H9 (cell line): ENCODE measurements at regions not wholly inside any gene's neighbourhood (a gene's known extent, or its start where the extent isn't known, plus 50 kb on each side); places are given as distances from the start of the nearest gene placed in this dataset.

ENCODE experiments used
- DNase-seq: peaks from one replicate; pipeline ENCODE4 v3.0.0-alpha.2; 2017
- H2AFZ ChIP-seq: one replicate; pipeline ENCODE4 v1.6.1; 2013; ENCODE audit warnings: mild to moderate bottlenecking, low read length, control low read depth, moderate library complexity
- H2AK5ac ChIP-seq: 2 replicates; pipeline ENCODE4 v1.6.1; 2013; ENCODE audit warnings: low read length, control low read depth, mixed read lengths; ENCODE audit not compliant: insufficient read length
- H2BK120ac ChIP-seq: one replicate; pipeline ENCODE4 v1.6.1; 2013; ENCODE audit warnings: low read depth, mild to moderate bottlenecking, low read length, control low read depth, inconsistent platforms; ENCODE audit not compliant: poor library complexity, severe bottlenecking
- H2BK12ac ChIP-seq: 2 replicates; pipeline ENCODE4 v1.6.1; 2013; ENCODE audit warnings: low read length, control low read depth, mixed read lengths, low read depth; ENCODE audit not compliant: insufficient read length
- H2BK15ac ChIP-seq: 2 replicates; pipeline ENCODE4 v1.6.1; 2013; ENCODE audit warnings: low read depth, low read length, control low read depth
- H2BK20ac ChIP-seq: one replicate; pipeline ENCODE4 v1.6.1; 2013; ENCODE audit warnings: low read depth, mild to moderate bottlenecking, low read length, control low read depth, inconsistent platforms; ENCODE audit not compliant: poor library complexity, severe bottlenecking
- H2BK5ac ChIP-seq: 2 replicates; pipeline ENCODE4 v1.6.1; 2013; ENCODE audit warnings: low read length, control low read depth, mixed read lengths; ENCODE audit not compliant: insufficient read length
- H3K14ac ChIP-seq: 2 replicates; pipeline ENCODE4 v1.6.1; 2013; ENCODE audit warnings: low read length, control low read depth; ENCODE audit not compliant: insufficient read depth
- H3K18ac ChIP-seq: 2 replicates; pipeline ENCODE4 v1.6.1; 2013; ENCODE audit warnings: low read depth, mild to moderate bottlenecking, mixed read lengths, low read length, control low read depth; ENCODE audit not compliant: insufficient read length
- H3K23ac ChIP-seq: 2 replicates; pipeline ENCODE4 v1.6.1; 2013; ENCODE audit warnings: low read length, control low read depth, mixed read lengths, low read depth; ENCODE audit not compliant: insufficient read length
- H3K23me2 ChIP-seq: 2 replicates; pipeline ENCODE4 v1.6.1; 2013; ENCODE audit warnings: low read depth, mild to moderate bottlenecking, mixed read lengths, low read length, control low read depth; ENCODE audit not compliant: insufficient read length, poor library complexity, severe bottlenecking
- H3K27ac ChIP-seq: 2 replicates; pipeline ENCODE4 v1.5.1; 2013; ENCODE audit warnings: low read length, control low read depth, mixed read lengths, low read depth; ENCODE audit not compliant: insufficient read length
- H3K27me3 ChIP-seq: 2 replicates; pipeline ENCODE4 v1.6.1; 2013; ENCODE audit warnings: low read length, control low read depth, inconsistent platforms; ENCODE audit not compliant: insufficient read depth
- H3K4ac ChIP-seq: 2 replicates; pipeline ENCODE4 v1.6.1; 2013; ENCODE audit warnings: low read depth, mild to moderate bottlenecking, control low read depth, inconsistent platforms, low read length, moderate library complexity
- H3K4me1 ChIP-seq: 2 replicates; pipeline ENCODE4 v1.6.1; 2013; ENCODE audit warnings: low read length, control low read depth, inconsistent platforms; ENCODE audit not compliant: insufficient read depth
- H3K4me2 ChIP-seq: 2 replicates; pipeline ENCODE4 v1.6.1; 2013; ENCODE audit warnings: low read length, control low read depth, mixed read lengths; ENCODE audit not compliant: insufficient read length, insufficient read depth
- H3K56ac ChIP-seq: 2 replicates; pipeline ENCODE4 v1.6.1; 2013; ENCODE audit warnings: low read depth, mild to moderate bottlenecking, mixed read lengths, low read length, control low read depth; ENCODE audit not compliant: insufficient read length
- H3K79me1 ChIP-seq: 2 replicates; pipeline ENCODE4 v1.6.1; 2013; ENCODE audit warnings: low read depth, mild to moderate bottlenecking, moderate library complexity, low read length, control low read depth, inconsistent platforms; ENCODE audit not compliant: insufficient read depth, poor library complexity, severe bottlenecking
- H3K79me2 ChIP-seq: 2 replicates; pipeline ENCODE4 v1.6.1; 2013; ENCODE audit warnings: low read length, control low read depth, inconsistent platforms; ENCODE audit not compliant: insufficient read depth
- H3K9ac ChIP-seq: 2 replicates; pipeline ENCODE4 v1.6.1; 2013; ENCODE audit warnings: low read length, control low read depth, mixed read lengths; ENCODE audit not compliant: insufficient read length; ENCODE audit errors: extremely low read depth
- H3K9me3 ChIP-seq: one replicate; pipeline ENCODE4 v1.6.1; 2013; ENCODE audit warnings: low read depth, low read length, inconsistent platforms; ENCODE audit not compliant: control insufficient read depth
- H3T11ph ChIP-seq: one replicate; pipeline ENCODE4 v1.6.1; 2013; ENCODE audit warnings: mild to moderate bottlenecking, low read length, control low read depth, inconsistent platforms
- H4K20me1 ChIP-seq: one replicate; pipeline ENCODE4 v1.6.1; 2013; ENCODE audit not compliant: control insufficient read depth, insufficient read length, insufficient read depth
- H4K5ac ChIP-seq: 2 replicates; pipeline ENCODE4 v1.6.1; 2013; ENCODE audit warnings: low read depth, mild to moderate bottlenecking, mixed read lengths, low read length, control low read depth; ENCODE audit not compliant: insufficient read length
- H4K8ac ChIP-seq: replicated peaks from 2 replicates; pipeline ENCODE4 v1.6.1; 2013; ENCODE audit warnings: low read length, control low read depth, mixed read lengths, low read depth; ENCODE audit not compliant: insufficient read length
- H4K91ac ChIP-seq: 2 replicates; pipeline ENCODE4 v1.6.1; 2013; ENCODE audit warnings: low read depth, mild to moderate bottlenecking, moderate library complexity, mixed read lengths, low read length, control low read depth; ENCODE audit not compliant: insufficient read length
- H3K27ac Mint-ChIP-seq, 3 experiments: 2 replicates in 2 of 3; 3 replicates in 1 of 3; pipeline ENCODE4 v1.8.0; 2020 to 2021; ENCODE audit warnings: mixed read lengths in 3 of 3, mild to moderate bottlenecking in 1 of 3, moderate library complexity in 1 of 3
- H3K27me3 Mint-ChIP-seq: 2 replicates; pipeline ENCODE4 v1.8.0; 2021; ENCODE audit warnings: low read depth, mild to moderate bottlenecking, moderate library complexity, mixed read lengths
- H3K36me3 Mint-ChIP-seq, 3 experiments: 2 replicates in 2 of 3; 3 replicates in 1 of 3; pipeline ENCODE4 v1.8.0; 2020 to 2021; ENCODE audit warnings: low read depth in 3 of 3, mixed read lengths in 3 of 3; ENCODE audit not compliant: insufficient read depth in 1 of 3
- H3K4me1 Mint-ChIP-seq, 2 experiments: 2 replicates each; pipeline ENCODE4 v1.8.0; 2020; ENCODE audit warnings: mixed read lengths in 2 of 2
- H3K4me3 Mint-ChIP-seq, 2 experiments: 2 replicates in 1 of 2; 3 replicates in 1 of 2; pipeline ENCODE4 v1.8.0; 2020 to 2021; ENCODE audit warnings: mild to moderate bottlenecking in 2 of 2, mixed read lengths in 2 of 2, moderate library complexity in 1 of 2
- H3K9me3 Mint-ChIP-seq, 2 experiments: 2 replicates in 1 of 2; 3 replicates in 1 of 2; pipeline ENCODE4 v1.8.0; 2020; ENCODE audit warnings: mild to moderate bottlenecking in 2 of 2, mixed read lengths in 2 of 2, moderate library complexity in 1 of 2
- CTCF ChIP-seq: fragments of 200-600 bp; sonication (generic); conservative IDR thresholded peaks from 3 replicates; pipeline ENCODE4 v1.8.0; 2021; ENCODE audit warnings: antibody characterized with exemption, mild to moderate bottlenecking
- whole genome bisulfite sequencing: extraction: QIAGEN DNeasy Blood & Tissue Kit; methylation state at CpG from one replicate; pipeline ENCODE4 v1.1.7; 2013; ENCODE audit warnings: missing lambda C conversion rate, low lambda C conversion rate, mixed read lengths; ENCODE audit not compliant: insufficient read length; ENCODE audit errors: extremely low coverage; 5-methylcytosine and 5-hydroxymethylcytosine counted together

GRCh38 chr11:116690611-116691010, 82.2 kb downstream of the BUD13 start:
- no peak overlapping the region for H2BK120ac ChIP-seq
- no peaks in the 10 kb centered on the region for H3K79me2 ChIP-seq
- Mint-ChIP-seq H3K36me3 (no peaks in the 10 kb centered on the region), H3K4me3 (no peak overlapping the region), H3K27me3 (no peaks in the 10 kb centered on the region; the same call in none of the 2 replicates), H3K9me3 (no peaks in the 10 kb centered on the region), H3K27ac (no peak overlapping the region), H3K4me1 (peaks cover 17 to 40% of the 10 kb centered on the region in 2 experiments)
- no peak overlapping the region for H2BK15ac ChIP-seq
- H3K27me3 ChIP-seq: no peaks in the 10 kb centered on the region
- H3K14ac ChIP-seq: no peak overlapping the region
- H2BK12ac ChIP-seq: no peak overlapping the region
- no peak overlapping the region for H4K8ac ChIP-seq
- H3T11ph ChIP-seq: no peak overlapping the region
- H3K27ac ChIP-seq: no peak overlapping the region
- no peak overlapping the region for H3K4ac ChIP-seq
- WGBS: no CpG with 5 or more reads among the region's 9 CpGs
- H3K9ac ChIP-seq: no peak overlapping the region
- no peak overlapping the region for H4K5ac ChIP-seq
- no peaks in the 10 kb centered on the region for H3K79me1 ChIP-seq
- no peak overlapping the region for H2BK20ac ChIP-seq
- H4K20me1 ChIP-seq: no peaks in the 10 kb centered on the region
- H2AK5ac ChIP-seq: no peak overlapping the region
- no peaks in the 10 kb centered on the region for H3K9me3 ChIP-seq
- no peak overlapping the region for H4K91ac ChIP-seq
- H3K18ac ChIP-seq: no peak overlapping the region
- H2AFZ ChIP-seq: no peak overlapping the region
- peaks cover 15% of the 10 kb centered on the region; the same call in 1 of the 2 replicates for H3K4me1 ChIP-seq
- H3K23ac ChIP-seq: no peak overlapping the region
- no peak overlapping the region for H2BK5ac ChIP-seq
- H3K4me2 ChIP-seq: no peak overlapping the region
- TF ChIP-seq CTCF: no peak
- H3K23me2 ChIP-seq: no peaks in the 10 kb centered on the region
- no peak for DNase-seq
- H3K56ac ChIP-seq: no peak overlapping the region
